Ectodermal cell (in vitro differentiated cells): ENCODE measurements at regions not wholly inside any gene's neighbourhood (a gene's known extent, or its start where the extent isn't known, plus 50 kb on each side); places are given as distances from the start of the nearest gene placed in this dataset.

Source experiments
- H3K27ac ChIP-seq: 2 replicates; pipeline ENCODE4 v1.7.0; 2013; ENCODE audit warnings: mild to moderate bottlenecking, low read depth, low read length; ENCODE audit not compliant: insufficient read depth, poor library complexity, severe bottlenecking
- H3K27me3 ChIP-seq: 2 replicates; pipeline ENCODE4 v1.7.0; 2013; ENCODE audit warnings: mild to moderate bottlenecking, low read length; ENCODE audit not compliant: insufficient read depth, control insufficient read depth, poor library complexity, severe bottlenecking
- H3K36me3 ChIP-seq: one replicate; pipeline ENCODE4 v1.7.0; 2013; ENCODE audit warnings: low read length; ENCODE audit not compliant: control insufficient read depth, insufficient read depth
- H3K4me1 ChIP-seq: one replicate; pipeline ENCODE4 v1.7.0; 2013; ENCODE audit warnings: low read length; ENCODE audit not compliant: control insufficient read depth, insufficient read depth
- H3K4me3 ChIP-seq: 2 replicates; pipeline ENCODE4 v1.7.0; 2013; ENCODE audit warnings: low read depth, low read length, control low read depth; ENCODE audit not compliant: insufficient read depth
- H3K9me3 ChIP-seq: 2 replicates; pipeline ENCODE4 v1.7.0; 2013; ENCODE audit warnings: mild to moderate bottlenecking, low read length, moderate library complexity; ENCODE audit not compliant: control insufficient read depth
- WGBS, 2 experiments: methylation state at CpG; one replicate each; pipeline ENCODE4 v1.1.7; 2013; ENCODE audit warnings: missing lambda C conversion rate in 2 of 2; 5-methylcytosine and 5-hydroxymethylcytosine counted together

- H3K27me3 ChIP-seq = peaks cover 3% of the 10 kb centered on the region
- H3K4me3 ChIP-seq = no peak overlapping the region
- peaks cover 2% of the 10 kb centered on the region for H3K4me1 ChIP-seq
- H3K27ac ChIP-seq = no peak overlapping the region
- 91 to 92% methylated on average over 17 of the region's 17 CpGs for WGBS, 2 experiments
- no peaks in the 10 kb centered on the region for H3K9me3 ChIP-seq
- no peaks in the 10 kb centered on the region for H3K36me3 ChIP-seq
Observed at GRCh38 chr2:2732331-2733119, 401.4 kb upstream of the MYT1L start.

- H3K36me3 ChIP-seq = no peaks in the 10 kb centered on the region
- H3K27ac ChIP-seq = no peak overlapping the region
- 89 to 92% methylated on average over 19 of the region's 19 CpGs for WGBS, 2 experiments
Observed at GRCh38 chr2:2731816-2732284, 400.8 kb upstream of the MYT1L start.

GRCh38 chr2:2731101-2731815 is 400.2 kb upstream of the MYT1L start:
- Histone ChIP-seq H3K36me3 (no peaks in the 10 kb centered on the region), H3K4me3 (no peak overlapping the region), H3K4me1 (peaks cover 2% of the 10 kb centered on the region), H3K27ac (no peak overlapping the region), H3K9me3 (no peaks in the 10 kb centered on the region), H3K27me3 (peaks cover 3% of the 10 kb centered on the region)
- WGBS, 2 experiments = 90 to 92% methylated on average over 21 of the region's 21 CpGs

More at GRCh38 chr2:2731816-2732284, 400.8 kb upstream of the MYT1L start:
- Histone ChIP-seq H3K9me3 (no peaks in the 10 kb centered on the region), H3K4me1 (peaks cover 2% of the 10 kb centered on the region), H3K27me3 (peaks cover 3% of the 10 kb centered on the region), H3K4me3 (no peak overlapping the region)

GRCh38 chr2:2730301-2730833 is 399.3 kb upstream of the MYT1L start:
- Histone ChIP-seq H3K27me3 (peaks cover 3% of the 10 kb centered on the region), H3K36me3 (no peaks in the 10 kb centered on the region), H3K4me1 (peaks cover 2% of the 10 kb centered on the region), H3K27ac (no peak overlapping the region), H3K4me3 (no peak overlapping the region), H3K9me3 (no peaks in the 10 kb centered on the region)
- 93% methylated on average over 18 of the region's 18 CpGs for WGBS, 2 experiments

GRCh38 chr2:2729246-2729645 is 398.2 kb upstream of the MYT1L start:
- 80 to 82% methylated on average over 9 of the region's 9 CpGs for WGBS, 2 experiments
- H3K27me3 ChIP-seq = no peaks in the 10 kb centered on the region
- no peak overlapping the region for H3K4me3 ChIP-seq
- H3K36me3 ChIP-seq = no peaks in the 10 kb centered on the region
- H3K9me3 ChIP-seq = no peaks in the 10 kb centered on the region
- no peak overlapping the region for H3K27ac ChIP-seq
- peaks cover 2% of the 10 kb centered on the region for H3K4me1 ChIP-seq

- no peaks in the 10 kb centered on the region for H3K9me3 ChIP-seq
- H3K27me3 ChIP-seq = no peaks in the 10 kb centered on the region
- no peak overlapping the region for H3K27ac ChIP-seq
- WGBS, 2 experiments = 92 to 93% methylated on average over 18 of the region's 18 CpGs
- H3K4me3 ChIP-seq = no peak overlapping the region
- no peaks in the 10 kb centered on the region for H3K36me3 ChIP-seq
- H3K4me1 ChIP-seq = peaks cover 2% of the 10 kb centered on the region
Observed at GRCh38 chr2:2728635-2729034, 397.6 kb upstream of the MYT1L start.

- H3K4me3 ChIP-seq = no peak overlapping the region
- H3K4me1 ChIP-seq = peaks cover 2% of the 10 kb centered on the region
- no peaks in the 10 kb centered on the region for H3K27me3 ChIP-seq
- H3K36me3 ChIP-seq = no peaks in the 10 kb centered on the region
- no peak overlapping the region for H3K27ac ChIP-seq
- no peaks in the 10 kb centered on the region for H3K9me3 ChIP-seq
- 82 to 84% methylated on average over 18 of the region's 18 CpGs for WGBS, 2 experiments
Observed at GRCh38 chr2:2727876-2728511, 396.9 kb upstream of the MYT1L start.

GRCh38 chr2:2726163-2726562 is 395.1 kb upstream of the MYT1L start:
- Histone ChIP-seq H3K36me3 (no peaks in the 10 kb centered on the region), H3K27ac (no peak overlapping the region), H3K27me3 (no peaks in the 10 kb centered on the region), H3K4me1 (peaks cover 2% of the 10 kb centered on the region), H3K4me3 (no peak overlapping the region), H3K9me3 (no peaks in the 10 kb centered on the region)
- WGBS, 2 experiments = 94% methylated on average over 11 of the region's 11 CpGs

GRCh38 chr2:2723064-2723463 is 392.0 kb upstream of the MYT1L start:
- Histone ChIP-seq H3K4me1 (peaks cover 2% of the 10 kb centered on the region), H3K9me3 (no peaks in the 10 kb centered on the region), H3K27ac (no peak overlapping the region), H3K27me3 (no peaks in the 10 kb centered on the region), H3K4me3 (no peak overlapping the region), H3K36me3 (no peaks in the 10 kb centered on the region)
- 86 to 90% methylated on average over 3 of the region's 3 CpGs for WGBS, 2 experiments
